ENCODE measurements at regions not wholly inside any gene's neighbourhood (a gene's known extent, or its start where the extent isn't known, plus 50 kb on each side); places are given as distances from the start of the nearest gene placed in this dataset.
"Not testable (repeated sequence)": the region's sequence is repeated elsewhere in the genome, so short reads cannot be mapped to it uniquely, and the experiment has no call there.

DNA sequence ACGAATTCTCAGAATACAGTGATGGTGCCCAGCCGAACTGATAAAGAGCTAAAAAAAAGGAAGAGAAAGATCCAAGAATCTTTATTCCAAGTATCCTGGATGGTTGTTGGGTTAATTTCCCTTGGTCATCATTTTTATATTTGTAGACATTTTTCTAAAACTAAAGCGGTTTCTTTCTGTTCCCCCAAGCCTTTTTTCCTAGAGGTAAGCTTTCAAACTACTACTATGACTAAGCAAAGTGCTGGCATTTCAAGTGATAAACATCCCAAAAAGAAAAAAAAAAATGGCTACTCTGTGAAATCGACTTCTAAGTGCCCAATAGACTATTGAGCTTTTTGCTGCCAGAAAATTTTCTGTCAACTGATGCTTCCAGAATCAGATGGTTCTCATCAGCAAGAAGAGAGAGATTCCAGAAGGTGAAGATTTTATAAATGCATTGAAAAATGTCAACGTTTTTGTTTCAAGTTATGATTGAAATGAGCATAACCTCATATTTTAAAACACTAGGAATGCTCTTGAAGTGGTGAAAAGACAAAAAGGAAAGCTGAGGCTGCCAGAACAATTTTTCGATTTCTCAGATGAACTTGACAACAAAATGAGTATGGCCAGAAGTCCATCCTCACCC lies 96.1 kb upstream of the ZC3H11B start:
- Histone ChIP-seq H3K36me3 (no peaks in the 10 kb centered on the region), H3K9me3 (peaks cover 0 to 5% (median 0%) of the 10 kb centered on the region in 8 donors), H3K27ac (no peak overlapping the region), H3K4me3 (no peak overlapping the region), H3K4me1 (no peaks in the 10 kb centered on the region), H3K27me3 (replicated peaks in 1 of 7) (no peaks in the 10 kb centered on the region)
- no peak for DNase-seq
- TF ChIP-seq POLR2AphosphoS5 (IDR thresholded peaks at IDR 0.05): no peak
- TF ChIP-seq, protein P1, sequence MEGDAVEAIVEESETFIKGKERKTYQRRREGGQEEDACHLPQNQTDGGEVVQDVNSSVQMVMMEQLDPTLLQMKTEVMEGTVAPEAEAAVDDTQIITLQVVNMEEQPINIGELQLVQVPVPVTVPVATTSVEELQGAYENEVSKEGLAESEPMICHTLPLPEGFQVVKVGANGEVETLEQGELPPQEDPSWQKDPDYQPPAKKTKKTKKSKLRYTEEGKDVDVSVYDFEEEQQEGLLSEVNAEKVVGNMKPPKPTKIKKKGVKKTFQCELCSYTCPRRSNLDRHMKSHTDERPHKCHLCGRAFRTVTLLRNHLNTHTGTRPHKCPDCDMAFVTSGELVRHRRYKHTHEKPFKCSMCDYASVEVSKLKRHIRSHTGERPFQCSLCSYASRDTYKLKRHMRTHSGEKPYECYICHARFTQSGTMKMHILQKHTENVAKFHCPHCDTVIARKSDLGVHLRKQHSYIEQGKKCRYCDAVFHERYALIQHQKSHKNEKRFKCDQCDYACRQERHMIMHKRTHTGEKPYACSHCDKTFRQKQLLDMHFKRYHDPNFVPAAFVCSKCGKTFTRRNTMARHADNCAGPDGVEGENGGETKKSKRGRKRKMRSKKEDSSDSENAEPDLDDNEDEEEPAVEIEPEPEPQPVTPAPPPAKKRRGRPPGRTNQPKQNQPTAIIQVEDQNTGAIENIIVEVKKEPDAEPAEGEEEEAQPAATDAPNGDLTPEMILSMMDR (IDR thresholded peaks at IDR 0.05 in 8 of 11, conservative IDR thresholded peaks at IDR 0.05 in 3 of 11): no peak
- no peak for TF ChIP-seq POLR2A (IDR thresholded peaks at IDR 0.05)
- intact Hi-C loops (cut with DNase I; ENCODE audit: low total_unique reads): no loop called here
- 73 to 86% (median 80%) methylated on average over 6 of the region's 6 CpGs for WGBS, 5 donors

DNA sequence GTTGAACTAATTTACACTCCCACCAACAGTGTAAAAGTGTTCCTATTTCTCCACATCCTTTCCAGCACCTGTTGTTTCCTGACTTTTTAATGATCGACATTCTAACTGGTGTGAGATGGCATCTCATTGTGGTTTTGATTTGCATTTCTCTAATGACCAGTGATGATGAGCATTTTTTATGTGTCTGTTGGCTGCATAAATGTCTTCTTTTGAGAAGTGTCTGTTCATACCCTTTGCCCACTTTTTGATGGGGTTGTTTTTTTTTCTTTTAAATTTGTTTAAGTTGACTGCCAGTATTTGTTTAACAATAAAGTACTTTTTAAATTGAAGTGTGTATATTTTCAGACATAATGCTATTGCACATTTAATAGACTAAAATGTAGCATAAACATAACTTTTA lies 95.0 kb upstream of the ZC3H11B start:
- intact Hi-C loops (cut with DNase I; ENCODE audit: low total_unique reads); H3K27ac ChIP-seq; H3K27me3 ChIP-seq (replicated peaks in 1 of 7); H3K36me3 ChIP-seq; H3K9me3 ChIP-seq; H3K4me3 ChIP-seq; H3K4me1 ChIP-seq; DNase-seq: not testable (repeated sequence)
- WGBS, 5 donors: 83 to 94% (median 92%) methylated on average over 1 of the region's 1 CpG

DNA sequence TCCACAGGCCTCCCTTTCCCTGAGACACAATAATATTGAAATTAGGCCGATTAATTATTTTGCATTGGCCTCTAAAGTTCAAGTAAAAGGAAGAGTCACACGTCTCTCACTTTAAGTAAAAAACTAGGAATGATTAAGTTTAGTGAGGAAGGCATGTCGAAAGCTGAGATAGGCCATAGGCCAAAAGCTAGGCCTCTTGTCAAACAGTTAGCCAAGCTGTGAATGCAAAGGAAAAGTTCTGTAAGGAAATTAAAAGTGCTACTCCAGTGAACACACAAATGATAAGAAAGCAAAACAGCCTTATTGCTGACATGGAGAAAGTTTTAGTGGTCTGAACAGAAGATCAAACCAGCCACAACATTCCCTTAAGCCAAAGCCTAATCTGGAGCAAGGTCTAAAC lies 91.4 kb upstream of the ZC3H11B start:
- intact Hi-C loops (cut with DNase I; ENCODE audit: low total_unique reads); H3K27ac ChIP-seq; H3K27me3 ChIP-seq (replicated peaks in 1 of 7); H3K4me3 ChIP-seq; H3K9me3 ChIP-seq; DNase-seq; H3K36me3 ChIP-seq; H3K4me1 ChIP-seq: not testable (repeated sequence)
- 65 to 79% (median 78%) methylated on average over 3 of the region's 3 CpGs for WGBS, 5 donors

DNA sequence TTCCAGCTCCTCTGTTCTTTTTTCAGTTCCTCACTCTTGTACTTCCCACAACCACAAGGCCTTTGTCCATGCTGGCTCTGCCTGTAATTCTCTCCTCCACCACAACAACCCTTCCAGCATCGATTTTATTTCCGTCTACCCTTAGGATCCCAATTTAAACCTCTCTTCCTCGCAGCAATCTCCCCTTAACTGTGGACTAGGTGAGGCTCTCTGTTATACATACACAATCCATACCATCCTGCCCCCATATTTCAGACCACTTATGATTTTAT lies 90.4 kb upstream of the ZC3H11B start:
- Histone ChIP-seq H3K27me3 (replicated peaks in 1 of 7) (no peaks in the 10 kb centered on the region), H3K27ac (no peak overlapping the region), H3K4me3 (no peak overlapping the region), H3K36me3 (no peaks in the 10 kb centered on the region), H3K4me1 (no peaks in the 10 kb centered on the region), H3K9me3 (peaks cover 0 to 5% (median 0%) of the 10 kb centered on the region in 8 donors)
- intact Hi-C loops (cut with DNase I; ENCODE audit: low total_unique reads): no loop called here
- WGBS, 5 donors: 85 to 98% (median 89%) methylated on average over 3 of the region's 3 CpGs
- TF ChIP-seq, protein P1 (IDR thresholded peaks at IDR 0.05 in 8 of 11, conservative IDR thresholded peaks at IDR 0.05 in 3 of 11): no peak
- TF ChIP-seq POLR2AphosphoS5 (IDR thresholded peaks at IDR 0.05) (no peak), POLR2A (IDR thresholded peaks at IDR 0.05) (no peak)
- no peak for DNase-seq

DNA sequence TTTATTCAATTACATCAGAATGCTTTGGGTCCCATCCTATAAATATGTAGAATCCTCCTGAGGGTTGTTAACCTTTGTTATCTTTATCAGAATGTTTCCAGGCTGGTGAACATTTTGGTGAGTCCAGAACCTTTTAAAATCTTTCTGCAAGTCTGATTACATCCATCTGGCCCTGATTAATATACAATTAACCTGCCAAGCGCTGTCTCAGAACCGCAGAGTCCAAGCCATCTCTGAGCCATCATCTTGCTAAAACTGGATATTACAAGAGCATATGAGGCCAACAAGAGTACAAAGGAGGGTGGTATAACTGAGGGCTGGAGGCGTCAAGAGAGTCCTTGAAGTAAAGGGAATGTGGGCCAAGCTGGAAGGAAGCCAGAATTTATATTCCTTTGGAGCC lies 88.6 kb upstream of the ZC3H11B start:
- no peak for DNase-seq
- WGBS, 5 donors: 76 to 90% (median 85%) methylated on average over 3 of the region's 3 CpGs
- Histone ChIP-seq H3K9me3 (peaks cover 0 to 4% (median 0%) of the 10 kb centered on the region in 8 donors), H3K36me3 (no peaks in the 10 kb centered on the region), H3K4me3 (no peak overlapping the region), H3K4me1 (no peaks in the 10 kb centered on the region), H3K27ac (no peak overlapping the region), H3K27me3 (replicated peaks in 1 of 7) (no peaks in the 10 kb centered on the region)
- intact Hi-C loops (cut with DNase I; ENCODE audit: low total_unique reads): no loop called here
- no peak for TF ChIP-seq POLR2AphosphoS5 (IDR thresholded peaks at IDR 0.05)
- TF ChIP-seq, protein P1 (IDR thresholded peaks at IDR 0.05 in 8 of 11, conservative IDR thresholded peaks at IDR 0.05 in 3 of 11): no peak
- no peak for TF ChIP-seq POLR2A (IDR thresholded peaks at IDR 0.05)
